ENCODE measurements at regions not wholly inside any gene's neighbourhood (a gene's known extent, or its start where the extent isn't known, plus 50 kb on each side); places are given as distances from the start of the nearest gene placed in this dataset.

GRCh38 chr2:153268941-153269461 is 209.6 kb downstream of the RPRM start:
- no peak for TF ChIP-seq POLR2A (IDR thresholded peaks at IDR 0.05; ENCODE audit: extremely low read depth, insufficient read length)
- no peak for TF ChIP-seq CTCF (IDR thresholded peaks at IDR 0.05; ENCODE audit: low read depth, low read length)
- TF ChIP-seq MYC (IDR thresholded peaks at IDR 0.05; ENCODE audit: low read depth, low read length) = no peak

Data from NB4 (cell line).